SK-N-SH treated with all-trans-retinoic acid at 6 μM for 48 hours (cell line): ENCODE measurements at regions not wholly inside any gene's neighbourhood (a gene's known extent, or its start where the extent isn't known, plus 50 kb on each side); places are given as distances from the start of the nearest gene placed in this dataset.
A peak's percentile ranks its signal among the peaks of the same experiment; 100 is the strongest.

ENCODE experiments used
- ATAC-seq: fragments of 200-7000 bp; cut with Tn5 transposase; 3 replicates; pipeline ENCODE4 v1.9.1; 2020; ENCODE audit warnings: mild to moderate bottlenecking, moderate library complexity
- CREB5 ChIP-seq: fragments of 250-450 bp; sonication (Bioruptor Pico); IDR thresholded peaks from 2 replicates; pipeline ENCODE4 v1.5.1; 2020; ENCODE audit warnings: low read depth, mild to moderate bottlenecking, moderate library complexity
- CSDC2 ChIP-seq: fragments of 250-450 bp; sonication (Bioruptor Pico); IDR thresholded peaks from 2 replicates; pipeline ENCODE4 v1.5.0; 2020; ENCODE audit warnings: mild to moderate bottlenecking, moderate library complexity
- ESRRG ChIP-seq: fragments of 250-450 bp; sonication (Bioruptor Pico); IDR thresholded peaks from 2 replicates; pipeline ENCODE4 v1.6.1; 2021; ENCODE audit warnings: mild to moderate bottlenecking
- GLIS3 ChIP-seq: fragments of 250-450 bp; sonication (Bioruptor Pico); IDR thresholded peaks from 2 replicates; pipeline ENCODE4 v1.5.0; 2020; ENCODE audit warnings: mild to moderate bottlenecking, moderate library complexity
- ISL1 ChIP-seq: fragments of 250-450 bp; sonication (Bioruptor Pico); IDR thresholded peaks from 2 replicates; pipeline ENCODE4 v2.1.2; 2022; ENCODE audit warnings: mild to moderate bottlenecking, moderate library complexity
- PATZ1 ChIP-seq: fragments of 250-450 bp; sonication (Bioruptor Pico); IDR thresholded peaks from 2 replicates; pipeline ENCODE4 v1.8.0; 2020; ENCODE audit warnings: mild to moderate bottlenecking, moderate library complexity, borderline replicate concordance
- POU6F1 ChIP-seq: fragments of 250-450 bp; sonication (Bioruptor Pico); IDR thresholded peaks from 2 replicates; pipeline ENCODE4 v1.8.0; 2021; ENCODE audit warnings: low read depth, mild to moderate bottlenecking, moderate library complexity, borderline replicate concordance
- PPARA ChIP-seq: fragments of 250-450 bp; sonication (Bioruptor Pico); IDR thresholded peaks from 2 replicates; pipeline ENCODE4 v1.5.0; 2020; ENCODE audit warnings: mild to moderate bottlenecking, borderline replicate concordance
- SNAI2 ChIP-seq: fragments of 250-450 bp; sonication (Bioruptor Pico); IDR thresholded peaks from 2 replicates; pipeline ENCODE4 v1.5.0; 2020; ENCODE audit warnings: mild to moderate bottlenecking, moderate library complexity
- TCF4 ChIP-seq: fragments of 250-450 bp; sonication (Bioruptor Pico); IDR thresholded peaks from 2 replicates; pipeline ENCODE4 v1.8.0; 2021; ENCODE audit warnings: mild to moderate bottlenecking, moderate library complexity, borderline replicate concordance
- TOX ChIP-seq: fragments of 250-450 bp; sonication (Bioruptor Pico); IDR thresholded peaks from 2 replicates; pipeline ENCODE4 v1.8.0; 2021; ENCODE audit warnings: mild to moderate bottlenecking, moderate library complexity, borderline replicate concordance
- ZC3H10 ChIP-seq: fragments of 250-450 bp; sonication (Bioruptor Pico); IDR thresholded peaks from 2 replicates; pipeline ENCODE4 v1.5.1; 2021; ENCODE audit warnings: mild to moderate bottlenecking, moderate library complexity
- ZFP3 ChIP-seq: fragments of 250-450 bp; sonication (Bioruptor Pico); IDR thresholded peaks from 2 replicates; pipeline ENCODE4 v1.5.0; 2020; ENCODE audit warnings: mild to moderate bottlenecking, moderate library complexity
- ZFP30 ChIP-seq: fragments of 450-650 bp; formaldehyde crosslinking; IDR thresholded peaks from 2 replicates; pipeline ENCODE4 v1.5.0; 2022; ENCODE audit warnings: mild to moderate bottlenecking, moderate library complexity
- ZNF565 ChIP-seq: fragments of 450-650 bp; formaldehyde crosslinking; conservative IDR thresholded peaks from 2 replicates; pipeline ENCODE4 v1.5.0; 2020; ENCODE audit warnings: low read depth, mild to moderate bottlenecking, moderate library complexity
- ZNF70 ChIP-seq: fragments of 450-650 bp; formaldehyde crosslinking; IDR thresholded peaks from 2 replicates; pipeline ENCODE4 v1.5.0; 2020; ENCODE audit warnings: mild to moderate bottlenecking, moderate library complexity
- ZNF8 ChIP-seq: fragments of 450-650 bp; formaldehyde crosslinking; IDR thresholded peaks from 2 replicates; pipeline ENCODE4 v1.5.0; 2020; ENCODE audit warnings: mild to moderate bottlenecking, moderate library complexity

- TF ChIP-seq ZNF565 (CRISPR knock-in tag): no peak
- TF ChIP-seq ZFP3: no peak
- no peak for TF ChIP-seq TCF4 (CRISPR knock-in tag)
- no peak for TF ChIP-seq SNAI2 (CRISPR knock-in tag)
- TF ChIP-seq ZNF8 (CRISPR knock-in tag): no peak
- no peak for TF ChIP-seq PPARA (CRISPR knock-in tag)
- ATAC-seq: peak; percentile 50; the same call in 2 of the 3 replicates
Measured at GRCh38 chr7:20064974-20065862, 152.0 kb downstream of the MACC1 start.

- no peak; the same call in 2 of the 3 replicates for ATAC-seq
- TF ChIP-seq SNAI2 (CRISPR knock-in tag) (no peak), CSDC2 (CRISPR knock-in tag) (no peak), GLIS3 (no peak), PATZ1 (CRISPR knock-in tag) (no peak), ISL1 (CRISPR knock-in tag) (no peak), ZNF8 (CRISPR knock-in tag) (no peak), ESRRG (CRISPR knock-in tag) (no peak), ZC3H10 (CRISPR knock-in tag) (no peak), CREB5 (CRISPR knock-in tag) (no peak), ZNF70 (CRISPR knock-in tag) (no peak), PPARA (CRISPR knock-in tag) (no peak), TOX (CRISPR knock-in tag) (no peak), TCF4 (CRISPR knock-in tag) (no peak), ZFP3 (no peak), POU6F1 (CRISPR knock-in tag) (no peak)
Measured at GRCh38 chr7:20064181-20064970, 152.8 kb downstream of the MACC1 start.

- ATAC-seq: no peak
- TF ChIP-seq ZNF565 (CRISPR knock-in tag): no peak
Measured at GRCh38 chr7:20063644-20064043, 153.5 kb downstream of the MACC1 start.

GRCh38 chr7:20062932-20063331 lies 154.3 kb downstream of the MACC1 start:
- ATAC-seq: no peak
- TF ChIP-seq PATZ1 (CRISPR knock-in tag) (no peak), ZFP30 (CRISPR knock-in tag) (no peak), ZNF8 (CRISPR knock-in tag) (peak; percentile 99), POU6F1 (CRISPR knock-in tag) (no peak)
